ENCODE measurements at regions not wholly inside any gene's neighbourhood (a gene's known extent, or its start where the extent isn't known, plus 50 kb on each side); places are given as distances from the start of the nearest gene placed in this dataset.
A peak's percentile ranks its signal among the peaks of the same experiment; 100 is the strongest.

DNA sequence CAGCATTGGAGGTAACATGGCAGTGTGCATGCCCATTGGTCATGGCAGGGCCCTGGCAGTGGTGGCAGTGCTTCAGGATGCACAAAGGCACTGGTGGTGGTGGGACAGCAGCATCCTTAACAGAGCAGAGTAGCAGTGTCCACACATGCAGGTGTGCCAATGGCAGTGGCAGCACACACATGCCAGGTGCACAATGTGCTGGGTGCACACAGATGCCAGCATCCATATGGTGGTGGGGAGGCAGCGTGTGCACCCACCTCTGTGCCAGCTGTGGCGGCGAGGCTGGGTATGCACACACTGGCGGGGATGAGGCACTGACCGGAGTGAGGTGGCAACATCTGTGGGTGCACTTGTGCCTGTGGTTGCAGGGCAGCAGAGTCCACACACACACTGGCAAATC lies 150.6 kb downstream of the SI start:
- H3K9me3 ChIP-seq, result no peaks in the 10 kb centered on the region
- intact Hi-C loops (cut with DNase I, micrococcal nuclease), result no loop called here
- no peak overlapping the region for H3K4me3 ChIP-seq
- DNase-seq (no peak), ATAC-seq (no peak)
- TF ChIP-seq, protein P1, sequence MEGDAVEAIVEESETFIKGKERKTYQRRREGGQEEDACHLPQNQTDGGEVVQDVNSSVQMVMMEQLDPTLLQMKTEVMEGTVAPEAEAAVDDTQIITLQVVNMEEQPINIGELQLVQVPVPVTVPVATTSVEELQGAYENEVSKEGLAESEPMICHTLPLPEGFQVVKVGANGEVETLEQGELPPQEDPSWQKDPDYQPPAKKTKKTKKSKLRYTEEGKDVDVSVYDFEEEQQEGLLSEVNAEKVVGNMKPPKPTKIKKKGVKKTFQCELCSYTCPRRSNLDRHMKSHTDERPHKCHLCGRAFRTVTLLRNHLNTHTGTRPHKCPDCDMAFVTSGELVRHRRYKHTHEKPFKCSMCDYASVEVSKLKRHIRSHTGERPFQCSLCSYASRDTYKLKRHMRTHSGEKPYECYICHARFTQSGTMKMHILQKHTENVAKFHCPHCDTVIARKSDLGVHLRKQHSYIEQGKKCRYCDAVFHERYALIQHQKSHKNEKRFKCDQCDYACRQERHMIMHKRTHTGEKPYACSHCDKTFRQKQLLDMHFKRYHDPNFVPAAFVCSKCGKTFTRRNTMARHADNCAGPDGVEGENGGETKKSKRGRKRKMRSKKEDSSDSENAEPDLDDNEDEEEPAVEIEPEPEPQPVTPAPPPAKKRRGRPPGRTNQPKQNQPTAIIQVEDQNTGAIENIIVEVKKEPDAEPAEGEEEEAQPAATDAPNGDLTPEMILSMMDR (IDR thresholded peaks at IDR 0.05), result no peak
- H3K36me3 ChIP-seq (ENCODE audit: low read depth), result no peaks in the 10 kb centered on the region
- no peaks in the 10 kb centered on the region for H3K4me1 ChIP-seq (ENCODE audit: low read depth)

DNA sequence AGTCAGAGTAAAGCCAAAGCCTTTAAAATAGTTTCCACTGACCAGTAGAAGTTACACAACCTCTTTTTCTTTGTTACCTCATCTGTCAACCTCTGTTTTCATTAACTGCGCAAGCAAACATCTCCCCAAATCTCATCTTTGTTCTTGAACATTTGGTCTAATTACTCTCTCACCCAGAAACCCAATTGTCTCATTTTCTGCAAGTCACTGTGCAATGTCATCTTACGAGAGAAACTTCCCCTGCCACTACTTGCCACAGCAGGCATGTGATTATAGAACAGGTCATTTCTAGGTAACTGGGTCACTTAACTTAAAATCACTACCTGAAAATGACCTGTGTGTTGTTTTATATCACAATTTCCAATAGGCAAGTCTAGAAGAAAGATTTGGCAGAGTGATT lies 159.4 kb downstream of the SI start:
- Histone ChIP-seq H3K36me3 (ENCODE audit: low read depth) (no peaks in the 10 kb centered on the region), H3K4me1 (ENCODE audit: low read depth) (no peaks in the 10 kb centered on the region), H3K4me3 (no peak overlapping the region), H3K9me3 (no peaks in the 10 kb centered on the region)
- TF ChIP-seq, protein P1 (IDR thresholded peaks at IDR 0.05), result no peak
- ATAC-seq (no peak), DNase-seq (no peak)
- intact Hi-C loops (cut with DNase I, micrococcal nuclease), result loop anchor here in 1 of 2 donors (10.0 kb wide), 1 partner anchor 54 kb away; no protein-coding TSS in a partner anchor

DNA sequence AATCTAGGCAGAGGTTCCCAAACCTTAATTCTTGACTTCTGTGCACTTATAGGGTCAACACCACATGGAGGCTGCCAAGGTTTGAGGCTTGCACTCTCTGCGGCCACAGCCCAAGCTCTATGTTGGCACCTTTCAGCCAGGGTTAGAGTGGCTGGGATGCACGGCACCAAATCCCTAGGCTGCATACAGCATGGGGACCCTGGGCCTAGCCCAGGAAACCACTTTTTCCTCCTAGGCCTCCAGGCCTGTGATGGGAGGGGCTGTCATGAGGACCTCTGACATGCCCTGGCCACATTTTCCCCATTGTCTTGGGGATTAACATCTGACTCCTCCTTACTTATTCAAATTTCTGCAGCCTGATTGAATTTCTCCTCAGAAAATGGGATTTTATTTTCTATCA lies 165.4 kb downstream of the SI start:
- H3K9me3 ChIP-seq, result no peaks in the 10 kb centered on the region
- TF ChIP-seq, protein P1 (IDR thresholded peaks at IDR 0.05), result no peak
- no peak overlapping the region for H3K4me3 ChIP-seq
- no peaks in the 10 kb centered on the region for H3K4me1 ChIP-seq (ENCODE audit: low read depth)
- ATAC-seq (no peak), DNase-seq (no peak)
- no peaks in the 10 kb centered on the region for H3K36me3 ChIP-seq (ENCODE audit: low read depth)
- intact Hi-C loops (cut with DNase I, micrococcal nuclease), result loop anchor here in 1 of 2 donors (10.0 kb wide), 1 partner anchor 48 kb away; no protein-coding TSS in a partner anchor

DNA sequence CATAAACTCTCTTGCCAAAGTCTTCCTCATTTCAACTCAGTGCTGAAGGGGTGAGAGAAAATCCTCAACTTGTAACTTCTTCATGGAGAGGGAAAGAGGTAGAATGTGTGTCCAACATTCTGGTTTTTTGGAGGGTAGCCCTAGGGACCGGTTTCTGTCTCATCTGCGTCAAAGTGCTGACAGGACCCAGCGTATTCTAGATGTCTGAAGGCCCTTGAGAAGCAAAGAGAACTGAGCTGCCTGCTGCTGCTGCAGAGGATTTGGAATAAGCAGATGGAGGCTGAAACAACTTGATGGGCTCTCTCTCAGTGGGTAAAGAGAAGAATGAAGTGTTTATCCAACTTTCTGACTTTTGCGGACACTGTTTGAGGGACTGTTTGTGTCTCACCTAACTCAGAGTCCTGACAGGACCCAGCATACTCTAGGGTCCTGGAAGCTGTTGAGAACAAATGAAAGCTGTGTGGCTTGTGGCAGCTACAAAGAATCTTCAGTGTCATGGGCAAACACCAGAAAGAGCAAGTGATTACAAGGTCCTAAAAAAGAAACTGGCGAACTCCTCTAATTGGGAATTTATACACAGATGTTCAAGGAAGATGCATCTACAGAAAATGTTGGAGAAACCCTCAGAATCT lies 174.4 kb downstream of the SI start:
- ATAC-seq (no peak), DNase-seq (no peak)
- Histone ChIP-seq H3K4me3 (no peak overlapping the region), H3K36me3 (ENCODE audit: low read depth) (no peaks in the 10 kb centered on the region), H3K4me1 (ENCODE audit: low read depth) (no peaks in the 10 kb centered on the region), H3K9me3 (no peaks in the 10 kb centered on the region)
- TF ChIP-seq, protein P1 (IDR thresholded peaks at IDR 0.05), result no peak
- intact Hi-C loops (cut with DNase I, micrococcal nuclease), result no loop called here

DNA sequence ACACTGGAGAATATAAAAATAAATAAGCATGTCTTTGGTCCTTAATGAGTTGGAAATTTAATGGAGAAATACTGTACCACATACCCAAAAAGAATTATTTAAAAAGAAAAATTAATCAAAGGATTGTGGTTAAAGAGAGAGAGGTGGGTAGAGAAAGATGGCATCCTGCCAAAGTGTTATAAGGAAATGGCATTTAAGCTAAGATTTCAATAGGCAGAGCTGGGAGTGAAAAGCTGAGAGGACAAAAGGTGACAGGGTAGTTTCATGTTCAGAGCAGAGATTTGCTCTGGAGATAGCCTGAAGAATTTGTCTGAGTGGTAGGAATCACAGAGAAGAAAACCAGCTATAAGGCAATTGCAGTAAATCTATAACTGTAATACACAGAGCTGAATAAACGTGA lies 181.0 kb downstream of the SI start:
- no peaks in the 10 kb centered on the region for H3K36me3 ChIP-seq (ENCODE audit: low read depth)
- intact Hi-C loops (cut with DNase I, micrococcal nuclease), result no loop called here
- TF ChIP-seq, protein P1 (IDR thresholded peaks at IDR 0.05), result no peak
- peak; percentile 60 for ATAC-seq
- no peak for DNase-seq
- no peaks in the 10 kb centered on the region for H3K4me1 ChIP-seq (ENCODE audit: low read depth)
- no peaks in the 10 kb centered on the region for H3K9me3 ChIP-seq
- H3K4me3 ChIP-seq, result no peak overlapping the region

DNA sequence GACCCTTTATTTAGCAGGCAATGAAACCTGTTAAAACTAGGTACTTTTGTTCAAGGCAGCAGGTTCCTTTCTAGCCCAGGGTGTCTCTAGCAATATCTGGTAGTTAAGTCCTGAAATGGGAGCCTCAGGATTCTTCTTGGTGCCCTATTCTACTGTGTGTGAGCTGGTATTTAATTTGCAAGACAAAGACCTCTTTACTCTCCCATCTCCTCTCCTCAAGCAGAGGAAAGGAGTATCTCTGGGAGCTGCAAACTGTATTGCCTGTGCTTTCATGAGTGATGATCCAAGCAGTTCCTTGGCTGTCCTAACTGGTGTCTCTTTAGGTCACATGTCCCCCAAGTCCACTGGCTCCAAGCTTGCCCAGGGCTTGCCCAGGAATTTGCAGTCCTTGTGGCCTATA lies 188.2 kb downstream of the SI start:
- no peak for DNase-seq
- TF ChIP-seq, protein P1 (IDR thresholded peaks at IDR 0.05), result no peak
- H3K36me3 ChIP-seq (ENCODE audit: low read depth), result no peaks in the 10 kb centered on the region
- no peaks in the 10 kb centered on the region for H3K9me3 ChIP-seq
- ATAC-seq, result no peak
- H3K4me3 ChIP-seq, result no peak overlapping the region
- intact Hi-C loops (cut with DNase I, micrococcal nuclease), result no loop called here
- no peaks in the 10 kb centered on the region for H3K4me1 ChIP-seq (ENCODE audit: low read depth)
